Stimulated activated CD4-positive, alpha-beta T cell treated with anti-CD3 and anti-CD28 coated beads, Interleukin-12 subunit alpha, Interleukin-12 subunit beta, amount 100 ng/mL, for 48 hours (primary cell): ENCODE measurements at regions not wholly inside any gene's neighbourhood (a gene's known extent, or its start where the extent isn't known, plus 50 kb on each side); places are given as distances from the start of the nearest gene placed in this dataset.
"Not testable (repeated sequence)": the region's sequence is repeated elsewhere in the genome, so short reads cannot be mapped to it uniquely, and the experiment has no call there.

Experiments used
- DNase-seq, 3 donors: peaks; one replicate each; pipeline ENCODE4 v3.0.0-alpha.2; 2020; ENCODE audit warnings: low read depth in 2 of 3, low spot score in 1 of 3

- DNase-seq, result not testable (repeated sequence)
These were observed 132.1 kb upstream of the MED13 start for GRCh38 chr17:62197156-62197555.

DNA sequence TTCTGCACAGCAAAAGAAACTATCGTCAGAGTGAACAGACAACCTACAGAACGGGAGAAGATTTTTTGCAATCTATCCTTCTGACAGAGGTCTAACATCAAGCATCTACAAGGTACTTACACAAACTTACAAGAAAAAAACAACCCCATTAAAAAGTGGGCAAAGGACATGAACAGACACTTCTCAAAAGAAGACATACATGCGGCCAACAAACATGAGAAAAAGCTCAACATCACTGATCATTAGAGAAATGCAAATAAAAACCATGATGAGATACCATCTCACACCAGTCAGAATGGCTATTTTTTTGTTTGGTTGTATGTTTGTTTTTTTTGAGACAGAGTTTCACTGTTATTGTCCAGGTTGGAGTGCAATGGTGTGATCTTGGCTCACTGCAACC lies 131.5 kb upstream of the MED13 start:
- DNase-seq, result not testable (repeated sequence)

GRCh38 chr17:62194401-62194800 lies 129.3 kb upstream of the MED13 start:
- DNase-seq, result no peak

GRCh38 chr17:62193249-62193648 lies 128.2 kb upstream of the MED13 start:
- DNase-seq, result no peak

DNA sequence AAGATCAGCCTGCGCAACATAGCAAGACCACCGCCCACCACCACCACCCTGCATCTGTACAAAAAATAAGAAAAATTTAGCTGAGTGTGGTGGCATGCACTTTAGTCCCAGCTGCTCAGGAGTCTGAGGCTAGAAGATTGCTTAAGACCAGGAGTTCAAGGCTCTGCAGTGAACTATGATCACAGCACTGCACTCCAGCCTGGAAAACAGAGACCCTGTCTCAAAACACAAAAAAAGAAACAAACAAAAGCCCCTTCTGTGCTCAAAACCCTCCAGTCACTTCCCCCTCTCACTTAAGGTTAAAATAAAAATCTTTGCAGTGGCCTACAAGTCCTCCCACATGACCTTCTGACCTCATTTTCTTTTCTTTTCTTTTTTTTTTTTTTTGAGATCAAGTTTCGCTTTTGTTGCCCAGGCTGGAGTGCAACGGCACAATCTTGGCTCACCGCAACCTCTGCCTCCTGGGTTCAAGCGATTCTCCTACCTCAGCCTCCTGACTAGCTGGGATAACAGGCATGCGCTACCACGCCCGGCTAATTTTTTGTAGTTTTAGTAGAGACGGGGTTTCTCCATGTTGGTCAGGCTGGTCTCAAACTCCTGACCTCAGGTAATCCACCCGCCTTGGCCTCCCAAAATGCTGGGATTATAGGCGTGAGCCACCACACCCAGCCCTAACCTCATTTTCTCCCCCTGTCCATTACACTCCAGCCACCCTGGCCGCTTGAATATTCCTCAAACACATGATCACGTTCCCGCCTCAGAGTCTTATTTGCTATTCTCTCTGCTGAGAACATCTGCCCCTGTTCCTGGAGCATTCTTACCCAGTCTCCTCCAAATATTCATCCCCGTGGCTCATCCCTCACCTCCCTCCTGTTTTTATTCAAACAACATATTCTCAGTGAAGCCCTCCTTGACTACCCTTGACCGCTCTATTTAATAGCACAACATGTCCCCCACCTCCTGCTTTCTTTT lies 126.6 kb upstream of the MED13 start:
- DNase-seq, result no peak

DNA sequence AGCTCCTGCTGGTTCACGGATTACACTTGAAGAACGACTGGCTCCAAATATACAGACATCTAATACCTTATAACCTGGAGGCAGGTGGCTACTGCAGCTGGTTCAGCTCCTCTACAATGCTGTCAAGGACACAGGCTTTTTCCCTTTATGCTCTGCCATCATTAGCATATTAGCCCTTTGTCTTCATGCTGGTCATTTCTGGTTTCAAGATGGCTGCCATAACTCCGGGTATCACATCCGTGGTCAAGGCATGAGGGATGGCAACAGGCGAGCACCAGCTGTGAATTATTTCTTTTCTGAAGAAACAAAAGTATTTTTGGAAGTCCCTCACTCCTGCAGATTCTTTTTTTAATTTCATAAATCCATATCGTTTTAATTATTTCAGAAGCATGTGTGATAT lies 124.3 kb upstream of the MED13 start:
- no peak for DNase-seq

- DNase-seq, result no peak
These were observed 123.6 kb upstream of the MED13 start for GRCh38 chr17:62188713-62189112.

DNA sequence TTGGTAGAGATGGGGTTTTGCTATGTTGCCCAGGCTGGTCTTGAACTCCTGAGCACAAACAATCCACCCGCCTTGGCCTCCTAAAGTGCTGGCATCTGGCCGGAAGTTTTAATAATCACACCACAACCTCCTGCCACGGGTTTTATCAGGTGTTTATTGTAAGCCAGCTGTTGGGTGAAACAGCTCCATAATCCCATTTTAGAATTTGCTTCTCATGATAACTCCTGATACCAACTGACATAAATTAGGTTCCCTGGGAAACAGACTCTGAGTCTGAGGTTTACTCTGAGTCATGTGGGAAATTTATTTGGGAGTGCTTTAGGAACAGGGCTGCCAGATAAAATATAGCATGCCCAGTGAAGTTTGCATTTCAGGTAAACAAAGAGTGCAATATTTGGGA lies 122.6 kb upstream of the MED13 start:
- no peak for DNase-seq

GRCh38 chr17:62186841-62187240 lies 121.8 kb upstream of the MED13 start:
- no peak for DNase-seq

DNA sequence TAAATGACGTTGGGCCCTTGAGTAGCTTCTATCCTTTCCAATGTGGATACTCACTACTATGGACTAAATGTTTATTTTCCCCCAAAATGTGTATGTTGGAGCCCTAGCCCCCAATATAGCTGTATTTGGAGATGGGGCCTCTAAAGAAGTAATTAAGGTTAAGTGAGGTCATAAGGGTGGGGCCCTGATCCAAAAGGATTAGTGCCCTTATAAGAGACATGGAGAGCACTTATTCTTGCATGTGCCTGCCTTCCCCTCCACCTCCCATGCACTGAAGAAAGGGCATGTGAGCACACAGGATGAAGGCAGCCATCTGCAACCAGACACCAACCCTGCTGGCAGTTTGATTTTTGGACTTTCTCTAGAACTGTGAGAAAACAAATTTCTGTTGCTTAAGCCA lies 115.7 kb upstream of the MED13 start:
- DNase-seq, result no peak

- DNase-seq, result no peak
These were observed 114.6 kb upstream of the MED13 start for GRCh38 chr17:62179525-62180161.

GRCh38 chr17:62178579-62178978 lies 113.5 kb upstream of the MED13 start:
- DNase-seq, result no peak

GRCh38 chr17:62172492-62173291 lies 107.6 kb upstream of the MED13 start:
- DNase-seq, result no peak

- DNase-seq, result no peak
These were observed 102.0 kb upstream of the MED13 start for GRCh38 chr17:62167076-62167475.

- DNase-seq, result no peak
These were observed 100.0 kb upstream of the MED13 start for GRCh38 chr17:62164747-62165722.

GRCh38 chr17:62163847-62164246 lies 98.8 kb upstream of the MED13 start:
- DNase-seq, result no peak

GRCh38 chr17:62162898-62163297 lies 97.8 kb upstream of the MED13 start:
- no peak for DNase-seq

DNA sequence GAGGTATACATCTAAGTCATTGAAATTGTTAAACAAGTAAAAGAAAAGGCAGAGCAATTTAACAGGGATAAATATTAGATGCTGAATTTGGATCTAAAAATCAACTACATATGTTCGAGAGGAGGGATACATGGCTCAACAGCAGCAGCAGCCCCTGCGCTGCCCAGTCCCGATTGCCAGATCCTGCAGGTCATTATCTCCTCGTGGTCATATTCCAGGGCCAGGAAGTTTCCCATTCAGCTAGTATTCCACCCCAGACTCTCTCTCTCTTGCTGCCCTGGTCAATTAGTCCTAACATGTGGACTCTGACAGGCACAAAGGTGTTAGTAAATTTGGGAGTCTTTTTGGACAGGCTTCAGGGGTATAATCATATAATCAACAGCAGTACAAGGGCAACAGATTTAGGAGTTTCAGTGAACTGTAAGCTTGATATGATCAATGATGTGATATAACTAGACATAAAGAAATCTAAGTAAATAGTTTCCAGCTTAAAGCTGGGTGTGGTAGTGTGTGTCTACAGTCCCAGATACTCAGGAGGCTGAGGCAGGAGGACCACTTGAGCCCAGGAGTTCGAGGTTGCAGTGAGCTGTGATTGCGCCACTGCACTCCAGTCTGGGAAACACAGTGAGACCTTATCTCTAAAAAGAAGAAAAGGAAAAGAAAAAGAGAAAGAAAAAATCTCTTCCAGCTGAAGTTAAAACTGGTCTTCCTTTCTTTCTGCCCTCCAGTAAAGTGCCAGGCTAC lies 96.5 kb upstream of the MED13 start:
- DNase-seq, result no peak

DNA sequence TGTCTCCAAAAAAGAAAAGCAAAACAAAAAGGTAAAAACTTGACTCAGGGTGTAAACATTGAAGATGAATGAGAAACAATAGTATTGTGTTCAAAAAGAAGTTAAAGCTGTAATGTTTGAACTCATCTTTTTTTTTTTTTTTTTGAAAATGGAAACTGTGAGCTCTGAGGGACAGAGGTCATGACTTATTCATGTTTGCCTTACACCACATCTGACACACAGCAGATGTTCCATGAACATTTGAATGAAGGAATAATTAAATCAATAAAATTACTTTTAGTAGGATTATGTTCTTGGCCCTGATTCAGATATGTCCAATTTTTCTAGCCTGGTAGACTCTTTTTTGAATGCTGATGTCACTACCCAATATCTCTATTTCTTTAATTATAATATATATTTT lies 95.7 kb upstream of the MED13 start:
- no peak for DNase-seq

DNA sequence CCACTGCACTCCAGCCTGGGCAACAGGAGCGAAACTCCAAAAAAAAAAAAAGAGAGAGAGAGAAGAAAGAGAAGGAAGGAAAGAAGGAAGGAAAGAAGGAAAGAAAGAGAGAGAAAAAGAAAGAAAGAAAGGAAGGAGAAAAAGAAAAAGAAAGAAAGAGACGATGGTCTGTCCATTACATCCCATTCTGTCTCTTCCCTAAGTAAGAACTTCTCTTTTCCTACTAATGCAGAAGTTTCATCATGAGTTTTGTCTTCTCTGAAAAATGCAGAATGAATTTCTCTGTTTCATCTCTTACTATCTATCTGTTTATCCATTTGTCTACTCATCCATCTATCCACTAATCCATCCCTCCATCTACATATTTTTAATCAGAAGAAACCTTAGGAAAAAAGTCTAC lies 94.9 kb upstream of the MED13 start:
- DNase-seq, result no peak
